Keratinocyte (primary cell): ENCODE measurements at regions not wholly inside any gene's neighbourhood (a gene's known extent, or its start where the extent isn't known, plus 50 kb on each side); places are given as distances from the start of the nearest gene placed in this dataset.
A peak's percentile ranks its signal among the peaks of the same experiment; 100 is the strongest.

Experiments
- DNase-seq: peaks from one replicate; pipeline ENCODE4 v3.0.0-alpha.2; 2011; ENCODE audit warnings: low read depth, missing footprints, low spot score
- FAIRE-seq: peaks from 2 replicates; lab custom pipeline; 2011; peaks lifted over from hg19 to GRCh38; lab: Jason Lieb, UNC
- H2AFZ ChIP-seq: 2 replicates; pipeline ENCODE4 v1.6.0; 2012; ENCODE audit warnings: low read length, control low read depth, inconsistent platforms; ENCODE audit not compliant: control insufficient read depth
- H3K27ac ChIP-seq: 2 replicates; pipeline ENCODE4 v1.5.1; 2011; ENCODE audit warnings: low read length; ENCODE audit not compliant: control insufficient read depth, insufficient read depth
- H3K27me3 ChIP-seq: 3 replicates; pipeline ENCODE4 v1.6.0; 2011; ENCODE audit warnings: low read length; ENCODE audit not compliant: control insufficient read depth, insufficient read depth; ENCODE audit errors: extremely low read depth
- H3K36me3 ChIP-seq, 2 experiments: 2 replicates in 1 of 2; 3 replicates in 1 of 2; pipeline ENCODE4 v1.5.1; 2011; ENCODE audit warnings: low read length in 2 of 2, mild to moderate bottlenecking in 1 of 2; ENCODE audit not compliant: control insufficient read depth in 2 of 2, insufficient read depth in 2 of 2; ENCODE audit errors: extremely low read depth in 1 of 2
- H3K4me1 ChIP-seq: 3 replicates; pipeline ENCODE4 v1.5.1; 2011; ENCODE audit warnings: low read length; ENCODE audit not compliant: control insufficient read depth, insufficient read depth; ENCODE audit errors: extremely low read depth
- H3K4me2 ChIP-seq: 3 replicates; pipeline ENCODE4 v1.6.0; 2011; ENCODE audit warnings: low read depth, low read length; ENCODE audit not compliant: control insufficient read depth, insufficient read depth; ENCODE audit errors: extremely low read depth
- H3K4me3 ChIP-seq, 3 experiments: fragments of 200-600 bp in 1 of 3; sonication (generic) in 1 of 3; 2 replicates in 2 of 3; 3 replicates in 1 of 3; pipeline ENCODE4 v1.5.1; 2011 to 2016; ENCODE audit warnings: low read length in 3 of 3, mild to moderate bottlenecking in 3 of 3, control low read depth in 2 of 3, inconsistent platforms in 1 of 3, low read depth in 1 of 3, mixed read lengths in 1 of 3, mixed run types in 1 of 3, moderate library complexity in 1 of 3; ENCODE audit not compliant: control insufficient read depth in 2 of 3, insufficient read depth in 2 of 3; ENCODE audit errors: extremely low read depth in 1 of 3
- H3K79me2 ChIP-seq: 2 replicates; pipeline ENCODE4 v1.6.0; 2012; ENCODE audit warnings: low read length; ENCODE audit not compliant: control insufficient read depth, insufficient read depth
- H3K9ac ChIP-seq: 3 replicates; pipeline ENCODE4 v1.6.0; 2011; ENCODE audit warnings: low read length; ENCODE audit not compliant: control insufficient read depth, insufficient read depth; ENCODE audit errors: extremely low read depth
- H3K9me1 ChIP-seq: 3 replicates; pipeline ENCODE4 v1.6.0; 2011; ENCODE audit warnings: low read length; ENCODE audit not compliant: control insufficient read depth, insufficient read depth; ENCODE audit errors: extremely low read depth
- H3K9me3 ChIP-seq: 2 replicates; pipeline ENCODE4 v1.5.1; 2012; ENCODE audit warnings: low read depth, low read length; ENCODE audit not compliant: control insufficient read depth
- H4K20me1 ChIP-seq: 3 replicates; pipeline ENCODE4 v1.6.0; 2011; ENCODE audit warnings: low read length; ENCODE audit not compliant: control insufficient read depth, insufficient read depth; ENCODE audit errors: extremely low read depth
- CTCF ChIP-seq, 3 experiments: IDR thresholded peaks in 1 of 3; conservative IDR thresholded peaks in 1 of 3; optimal IDR thresholded peaks in 1 of 3; 2 replicates in 2 of 3; 3 replicates in 1 of 3; pipeline versions ENCODE3 to v1.5.1; 2011; ENCODE audit warnings: low read length in 3 of 3, mild to moderate bottlenecking in 3 of 3, moderate library complexity in 2 of 3, control low read depth in 1 of 3, inconsistent platforms in 1 of 3; ENCODE audit not compliant: insufficient read depth in 2 of 3; ENCODE audit errors: extremely low read depth in 1 of 3
- EZH2 ChIP-seq: IDR thresholded peaks from one replicate; pipeline ENCODE4 v1.6.1; 2012; ENCODE audit warnings: inconsistent platforms, mild to moderate bottlenecking, low read length, moderate library complexity
- dilution Hi-C: fragments of 300-500 bp; cut with MboI; formaldehyde crosslinking; loops from one replicate; pipeline ENCODE4 v1.7.0; 2020; ENCODE audit warnings: low sequenced_read_pairs; ENCODE audit not compliant: extremely low pct_ligation_motif_present

DNA sequence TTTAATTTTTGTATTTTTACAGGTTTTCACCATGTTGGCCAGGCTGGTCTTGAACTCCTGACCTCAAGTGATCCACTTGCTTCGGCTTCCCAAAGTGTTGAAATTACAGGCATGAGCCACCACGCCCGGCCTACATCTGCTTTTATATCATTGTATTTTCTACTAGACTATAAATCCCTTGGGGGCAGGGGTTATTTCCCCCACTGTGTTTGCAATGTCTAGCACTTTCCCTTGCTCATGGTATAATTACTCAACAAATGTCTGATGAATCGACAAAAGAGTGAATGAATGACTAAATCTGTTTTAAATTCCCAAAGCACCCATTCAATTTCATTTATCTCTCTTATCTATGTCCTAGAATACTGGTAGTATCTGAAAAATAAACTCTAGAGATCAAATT, 244.5 kb upstream of the CSNK1A1L start:
- no peaks in the 10 kb centered on the region for H3K36me3 ChIP-seq
- H4K20me1 ChIP-seq = no peaks in the 10 kb centered on the region
- TF ChIP-seq CTCF (optimal IDR thresholded peaks at IDR 0.05 in 1 of 3, IDR thresholded peaks at IDR 0.05 in 1 of 3, conservative IDR thresholded peaks at IDR 0.05 in 1 of 3; ENCODE audit: extremely low read depth in 1 of 3, insufficient read depth in 2 of 3, low read length in 3 of 3) = no peak
- TF ChIP-seq EZH2 = no peak
- FAIRE-seq (no peak), DNase-seq (no peak)
- H3K27me3 ChIP-seq = no peaks in the 10 kb centered on the region
- no peaks in the 10 kb centered on the region for H3K9me3 ChIP-seq
- H3K4me1 ChIP-seq = no peaks in the 10 kb centered on the region
- no peak overlapping the region for H3K4me2 ChIP-seq
- H2AFZ ChIP-seq = no peak overlapping the region
- dilution Hi-C loops = no loop called here
- H3K9me1 ChIP-seq = no peaks in the 10 kb centered on the region
- H3K27ac ChIP-seq = no peak overlapping the region
- no peak overlapping the region for H3K4me3 ChIP-seq
- no peaks in the 10 kb centered on the region for H3K79me2 ChIP-seq
- H3K9ac ChIP-seq = no peak overlapping the region

- Histone ChIP-seq H3K4me2 (no peak overlapping the region), H3K27ac (no peak overlapping the region), H3K4me1 (no peaks in the 10 kb centered on the region), H3K9me3 (no peaks in the 10 kb centered on the region), H3K4me3 (no peak overlapping the region), H3K27me3 (no peaks in the 10 kb centered on the region), H3K36me3 (no peaks in the 10 kb centered on the region), H2AFZ (no peak overlapping the region), H4K20me1 (no peaks in the 10 kb centered on the region), H3K9me1 (no peaks in the 10 kb centered on the region), H3K79me2 (no peaks in the 10 kb centered on the region), H3K9ac (no peak overlapping the region)
- no peak for DNase-seq
- peak; percentile 32 for FAIRE-seq
- no peak for TF ChIP-seq CTCF (optimal IDR thresholded peaks at IDR 0.05 in 1 of 3, IDR thresholded peaks at IDR 0.05 in 1 of 3, conservative IDR thresholded peaks at IDR 0.05 in 1 of 3; ENCODE audit: extremely low read depth in 1 of 3, insufficient read depth in 2 of 3, low read length in 3 of 3)
- no peak for TF ChIP-seq EZH2
- dilution Hi-C loops = no loop called here
Measured at GRCh38 chr13:37348916-37349643, 243.6 kb upstream of the CSNK1A1L start.
